HG03039 (cell line): ENCODE measurements at regions not wholly inside any gene's neighbourhood (a gene's known extent, or its start where the extent isn't known, plus 50 kb on each side); places are given as distances from the start of the nearest gene placed in this dataset.
"Not testable (repeated sequence)": the region's sequence is repeated elsewhere in the genome, so short reads cannot be mapped to it uniquely, and the experiment has no call there.

Experiments
- ATAC-seq: cut with Tn5 transposase; IDR thresholded peaks from one replicate; pipeline ENCODE4 v1.9.1; 2021; ENCODE audit warnings: mild to moderate bottlenecking, moderate library complexity; ENCODE audit not compliant: unreplicated experiment

DNA sequence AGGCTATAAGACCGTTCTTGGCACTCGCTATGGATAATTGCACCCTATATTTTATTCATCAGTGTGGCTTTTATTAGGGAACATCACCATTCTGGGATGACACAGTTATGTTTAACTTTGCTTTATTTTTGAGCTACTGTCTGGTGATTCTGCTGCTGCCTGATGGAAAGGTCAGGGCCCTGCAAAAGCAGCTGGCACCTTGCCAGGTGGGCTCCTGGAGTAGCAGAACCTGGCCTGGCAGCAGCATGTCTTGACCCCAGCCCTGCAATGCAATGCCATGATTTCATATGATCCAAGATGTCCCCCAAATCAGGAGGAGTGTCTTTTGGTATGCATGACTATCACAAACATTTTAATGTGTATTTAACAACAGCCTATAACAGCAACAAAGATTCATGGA lies 228.4 kb upstream of the RSPO3 start:
- no peak for ATAC-seq

DNA sequence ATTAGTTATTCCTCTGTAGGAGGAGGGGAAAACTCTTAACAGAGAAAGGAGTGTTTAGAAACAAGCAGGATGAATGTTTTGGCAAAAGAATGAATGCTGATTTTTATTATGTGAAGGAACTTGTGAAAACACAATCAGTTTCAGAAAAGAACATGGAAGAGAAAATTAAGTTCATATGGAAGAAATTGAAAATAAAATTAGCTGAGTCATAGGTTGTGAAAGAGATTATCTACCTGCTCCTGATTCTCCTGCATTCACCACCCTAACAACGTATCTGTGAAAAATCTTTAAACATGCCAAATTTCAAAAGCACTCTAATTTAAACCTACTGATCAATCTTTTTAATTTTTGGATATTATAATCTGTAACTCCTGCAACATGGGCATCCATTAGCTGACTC lies 227.3 kb upstream of the RSPO3 start:
- no peak for ATAC-seq

DNA sequence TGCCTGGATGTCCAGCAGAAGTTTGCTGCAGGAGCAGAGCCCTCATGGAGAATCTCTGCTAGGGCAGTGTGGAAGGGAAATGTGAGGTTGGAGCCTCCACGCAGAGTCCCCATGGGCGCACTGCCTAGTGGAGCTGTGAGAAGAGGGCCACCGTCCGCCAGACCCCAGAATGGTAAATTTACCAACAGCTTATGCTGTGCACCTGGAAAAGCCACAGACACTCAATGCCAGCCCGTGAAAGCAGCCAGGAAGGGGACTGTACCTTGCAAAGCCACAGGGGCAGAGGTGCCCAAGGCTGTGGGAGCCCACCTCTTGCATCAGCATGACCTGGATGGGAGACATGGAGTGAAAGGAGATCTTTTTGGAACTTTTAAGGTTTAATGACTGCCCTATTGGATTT lies 225.6 kb upstream of the RSPO3 start:
- not testable (repeated sequence) for ATAC-seq

DNA sequence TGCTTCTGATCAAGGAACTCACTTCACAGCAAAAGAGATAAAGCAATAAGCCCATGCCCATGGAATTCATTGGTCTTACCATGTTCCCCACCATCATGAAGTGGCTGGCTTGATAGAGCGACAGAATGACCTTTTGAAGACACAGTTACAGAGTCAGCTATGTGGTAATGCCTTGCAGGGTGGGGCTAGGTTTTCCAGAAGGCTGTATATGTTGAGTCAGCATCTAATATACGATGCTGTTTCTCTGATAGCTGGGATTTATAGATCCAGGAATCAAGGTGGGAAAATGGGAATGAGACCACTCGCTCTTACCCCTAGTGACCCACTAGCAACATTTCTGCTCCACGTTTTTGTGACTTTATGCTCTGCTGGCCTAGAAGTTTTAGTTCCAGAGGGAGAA lies 220.7 kb upstream of the RSPO3 start:
- no peak for ATAC-seq

DNA sequence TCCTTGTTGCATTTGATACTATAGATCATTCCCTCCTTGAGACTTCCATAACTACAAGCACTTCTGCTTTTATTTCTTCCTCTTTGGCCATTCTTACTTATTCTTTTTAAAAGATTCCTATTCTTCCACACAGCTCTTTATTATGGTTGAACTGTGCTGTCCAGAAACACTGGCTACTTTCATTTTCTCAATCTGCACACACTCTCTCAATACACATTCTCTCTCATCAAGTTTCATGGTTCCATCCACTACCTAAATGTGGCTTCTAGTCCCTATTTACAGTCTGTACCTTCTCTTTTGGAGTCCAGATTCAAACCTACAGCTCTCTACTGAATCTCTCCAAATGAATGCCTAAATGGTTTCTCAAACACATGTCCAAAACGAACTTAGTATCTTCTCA lies 214.3 kb upstream of the RSPO3 start:
- no peak for ATAC-seq

DNA sequence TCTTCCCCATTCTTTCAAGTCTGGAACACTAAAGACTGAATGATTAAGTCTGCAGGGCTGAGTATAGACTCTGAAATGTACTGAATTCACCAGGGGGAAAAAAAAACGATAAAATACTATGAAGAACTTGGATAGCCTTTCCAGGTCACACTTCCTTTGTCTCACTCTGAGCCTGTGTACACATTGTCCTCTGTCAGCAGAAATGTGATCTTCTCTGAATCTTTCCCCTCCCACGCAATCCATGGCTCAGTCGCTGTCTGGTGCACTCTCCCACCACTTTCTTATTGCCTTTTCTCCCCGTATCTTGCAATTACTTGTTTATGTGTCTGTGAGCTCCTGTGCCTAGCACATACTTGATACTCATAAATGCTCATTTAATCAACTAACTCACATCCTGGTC lies 212.6 kb upstream of the RSPO3 start:
- ATAC-seq = no peak

DNA sequence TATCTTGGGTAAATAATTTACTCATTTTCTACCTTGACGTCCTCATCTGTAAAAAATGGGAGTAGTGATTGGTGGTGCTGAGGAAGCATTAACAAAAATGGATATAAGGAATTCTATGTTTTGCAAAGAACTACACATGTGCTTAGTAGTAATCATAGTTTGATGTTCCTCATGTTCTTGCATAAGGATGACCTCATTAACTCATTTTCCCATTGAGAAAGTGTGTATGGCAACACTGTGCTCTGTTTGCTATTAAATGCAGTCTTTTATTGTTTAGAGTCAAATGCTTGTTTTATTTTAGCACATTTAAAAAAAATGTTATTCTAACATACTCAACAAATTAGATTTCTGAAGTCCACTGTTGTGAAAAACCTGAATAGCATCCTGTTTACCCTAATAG lies 211.2 kb upstream of the RSPO3 start:
- no peak for ATAC-seq

DNA sequence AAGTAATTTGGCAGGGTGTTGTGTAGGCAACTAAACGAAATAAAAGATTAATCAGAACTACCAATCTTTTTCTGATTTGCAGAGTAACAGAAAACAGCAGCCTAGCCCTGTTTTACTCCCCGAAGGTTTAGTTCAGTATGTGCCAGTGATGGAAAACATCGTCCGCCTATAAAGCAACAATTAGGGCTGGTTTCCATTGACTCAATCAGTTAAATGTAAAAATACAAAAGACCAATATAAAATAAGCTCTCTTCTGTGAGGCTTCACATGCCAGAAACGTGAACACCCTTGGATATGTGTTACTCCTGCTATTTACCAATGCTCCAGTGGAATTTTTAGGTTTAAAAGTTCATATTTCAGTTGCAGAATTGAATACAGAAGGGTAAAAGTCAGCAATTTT lies 210.5 kb upstream of the RSPO3 start:
- ATAC-seq = no peak

DNA sequence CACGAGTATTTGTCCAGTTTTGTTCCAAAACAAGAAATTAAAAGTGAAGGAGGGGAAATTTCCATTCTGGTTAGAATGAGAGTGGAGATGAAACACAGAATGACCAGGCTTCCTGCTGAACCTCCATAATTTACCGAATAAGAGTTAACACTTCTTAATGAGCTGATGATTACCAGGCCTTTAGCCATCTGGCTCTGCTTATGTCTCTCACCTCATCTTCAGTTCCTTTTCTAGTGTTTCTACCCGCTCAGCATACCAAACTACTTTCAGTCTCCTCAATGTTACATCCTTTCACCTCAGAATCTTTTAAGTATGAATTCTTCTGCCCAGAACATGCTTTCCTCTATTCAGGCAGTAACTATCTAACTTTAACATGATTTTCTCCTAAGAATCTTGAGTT lies 209.0 kb upstream of the RSPO3 start:
- no peak for ATAC-seq

DNA sequence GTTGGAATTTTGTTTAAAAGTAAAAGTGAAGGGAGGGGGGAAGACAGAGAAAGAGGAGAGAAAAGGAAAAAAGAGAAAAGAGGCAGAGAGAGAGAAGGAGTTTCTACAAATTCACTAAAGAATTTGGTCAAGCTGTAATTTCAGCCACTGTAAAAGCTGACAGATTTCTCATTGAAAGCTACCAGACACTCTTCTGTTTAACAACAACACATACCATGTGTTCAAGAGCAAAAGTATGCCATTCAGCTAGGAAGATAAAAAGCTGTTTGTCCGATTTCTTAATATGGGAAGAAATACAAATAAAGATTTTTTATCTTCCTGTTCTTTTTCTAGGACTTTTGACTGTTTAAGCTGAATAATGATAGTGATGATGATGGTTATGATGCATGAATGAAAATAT lies 204.8 kb upstream of the RSPO3 start:
- ATAC-seq = no peak

DNA sequence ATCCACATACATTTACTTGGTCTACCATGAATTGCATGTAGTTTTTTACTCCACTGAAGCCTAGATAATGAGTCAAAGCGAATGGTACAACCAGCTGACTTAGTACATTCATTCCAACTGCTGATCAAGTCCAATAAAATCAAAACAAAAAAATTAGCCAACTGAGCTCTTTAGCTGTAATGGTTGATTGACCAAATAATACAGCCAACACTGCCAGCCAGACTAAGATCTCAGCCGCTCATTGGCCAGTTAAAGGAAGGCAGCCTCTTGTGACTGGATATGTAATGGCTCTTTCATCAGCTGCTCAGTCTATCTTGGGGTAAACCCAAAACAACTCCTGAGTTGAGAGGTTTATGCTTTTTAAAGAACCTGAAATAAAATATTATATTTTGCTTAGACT lies 204.3 kb upstream of the RSPO3 start:
- ATAC-seq = no peak

DNA sequence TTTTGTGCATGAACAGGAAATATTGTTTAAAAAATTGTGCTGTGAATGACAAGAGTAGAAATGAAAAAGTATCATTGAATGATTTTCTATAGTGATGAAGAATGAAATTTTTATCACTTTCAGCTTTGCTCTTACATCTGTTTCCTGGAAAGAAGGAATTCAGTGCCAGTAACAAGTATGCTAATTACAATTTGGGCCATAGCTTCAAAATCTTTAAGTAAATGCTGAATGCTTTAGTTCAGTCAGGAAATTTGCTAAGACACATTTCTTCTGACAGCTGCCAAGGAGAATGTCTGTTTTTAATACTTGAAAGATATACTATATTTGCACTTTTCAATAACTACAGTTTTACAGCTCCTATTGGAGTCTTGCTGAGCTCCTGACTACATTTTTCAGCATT lies 203.7 kb upstream of the RSPO3 start:
- ATAC-seq = no peak

DNA sequence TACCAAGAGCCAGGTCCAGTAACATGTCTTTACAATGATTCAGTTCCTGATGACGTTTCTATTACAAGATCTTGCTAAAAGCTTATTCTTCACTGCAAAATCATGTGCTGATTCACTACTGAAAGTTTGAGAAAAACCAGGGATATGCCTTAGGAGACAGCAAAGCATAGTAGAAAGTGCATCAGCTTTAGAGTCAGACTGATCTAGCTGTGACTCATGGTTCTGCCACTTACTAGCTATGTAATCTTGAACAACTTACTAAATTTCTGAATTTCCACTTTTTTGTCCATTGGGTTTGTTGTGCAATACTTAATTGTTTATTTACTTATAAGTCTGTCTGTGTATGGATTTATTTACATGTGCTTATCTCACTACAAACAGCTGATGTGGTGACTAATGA lies 198.5 kb upstream of the RSPO3 start:
- ATAC-seq = no peak

DNA sequence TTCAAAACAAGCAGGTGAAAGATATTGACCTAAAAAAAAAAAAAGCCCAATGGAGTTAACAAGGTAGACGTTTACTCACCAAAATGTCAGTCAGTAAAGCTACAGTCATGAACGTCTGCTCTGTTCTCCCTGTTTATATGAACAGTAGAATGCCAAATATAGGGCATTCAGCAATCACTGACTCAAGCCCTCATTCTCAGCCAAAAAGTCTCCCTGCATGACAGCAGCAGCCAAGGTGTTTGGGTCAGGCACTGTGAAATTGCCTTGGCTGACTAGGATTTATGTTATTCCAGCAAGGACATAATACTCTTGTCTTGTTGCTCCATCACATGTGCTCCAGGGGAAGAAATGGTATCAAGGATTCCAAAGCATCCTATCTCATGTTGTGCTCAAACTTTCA lies 194.7 kb upstream of the RSPO3 start:
- ATAC-seq = no peak

DNA sequence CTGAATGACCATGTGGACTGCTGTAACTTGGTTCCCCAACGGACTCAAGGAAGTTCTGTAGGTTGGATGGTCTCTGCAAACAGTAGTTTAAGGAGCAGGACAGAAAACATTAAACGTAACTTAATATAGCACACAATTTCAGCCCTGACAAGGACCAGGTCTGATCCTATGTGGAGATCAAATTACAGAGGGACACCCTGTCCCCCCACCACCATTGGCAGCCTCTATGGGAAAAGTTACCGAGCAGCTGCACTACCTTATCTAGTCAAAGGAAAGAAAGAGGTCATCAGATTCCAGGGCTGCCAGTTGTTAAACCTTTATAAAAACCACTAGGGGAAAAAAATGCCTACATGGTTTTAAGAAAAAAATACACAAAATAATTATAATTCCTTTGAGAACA lies 191.5 kb upstream of the RSPO3 start:
- ATAC-seq = no peak

DNA sequence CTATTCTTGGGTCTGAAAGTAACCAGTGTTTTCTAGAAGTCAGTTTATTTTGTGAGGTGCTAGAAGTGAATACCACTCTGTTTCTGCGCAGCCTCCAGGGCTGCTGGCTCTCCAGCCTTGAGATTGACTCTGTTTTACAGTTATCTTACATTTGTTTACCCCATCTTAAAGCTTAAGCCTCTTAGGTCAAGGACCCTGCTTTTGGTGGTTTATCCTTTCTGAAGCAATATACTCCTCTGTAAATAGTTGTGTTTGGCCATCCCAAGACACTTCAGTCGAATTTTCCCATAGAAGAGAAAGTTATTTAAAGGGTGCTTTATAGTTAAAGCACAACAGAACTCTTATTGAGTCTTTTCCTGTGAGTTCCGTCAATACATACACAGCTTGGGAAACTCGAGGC lies 190.6 kb upstream of the RSPO3 start:
- no peak for ATAC-seq

DNA sequence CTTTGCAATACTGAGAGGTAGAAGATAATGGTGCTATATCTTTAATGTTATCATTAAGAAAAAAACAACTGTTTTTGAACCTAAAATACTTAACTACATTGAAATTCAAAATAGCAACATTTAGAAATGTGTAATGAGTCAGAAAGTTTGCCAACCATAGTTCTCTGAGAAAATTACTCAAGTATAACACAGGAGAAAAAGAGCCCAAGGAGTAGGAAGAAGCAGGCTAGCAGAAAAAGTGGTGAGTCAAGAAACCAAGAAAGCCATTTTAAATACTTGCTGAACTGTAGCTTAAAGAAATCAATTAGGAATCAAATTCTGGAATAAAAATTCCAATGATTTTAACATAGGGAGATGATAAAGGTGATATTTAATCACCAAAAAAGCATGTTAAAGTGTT lies 181.0 kb upstream of the RSPO3 start:
- ATAC-seq = no peak

DNA sequence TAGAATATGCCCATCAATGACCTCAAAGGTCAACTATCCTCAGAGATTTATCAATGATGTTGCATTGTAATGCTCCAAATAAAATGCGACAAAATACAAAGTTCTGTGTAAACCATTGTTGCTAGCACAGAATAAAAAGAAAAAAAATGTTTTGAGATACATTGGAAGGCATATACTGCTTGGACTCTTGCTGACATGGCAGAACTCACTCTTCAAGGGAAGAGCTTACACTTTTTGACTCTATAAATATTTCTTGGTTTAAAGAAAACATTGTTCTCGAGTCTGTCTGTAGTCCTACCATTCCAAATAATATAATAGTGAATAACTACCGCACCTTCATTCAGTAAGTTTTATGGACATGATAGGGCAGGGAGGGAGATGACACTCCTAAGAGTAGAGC lies 178.7 kb upstream of the RSPO3 start:
- ATAC-seq = no peak

DNA sequence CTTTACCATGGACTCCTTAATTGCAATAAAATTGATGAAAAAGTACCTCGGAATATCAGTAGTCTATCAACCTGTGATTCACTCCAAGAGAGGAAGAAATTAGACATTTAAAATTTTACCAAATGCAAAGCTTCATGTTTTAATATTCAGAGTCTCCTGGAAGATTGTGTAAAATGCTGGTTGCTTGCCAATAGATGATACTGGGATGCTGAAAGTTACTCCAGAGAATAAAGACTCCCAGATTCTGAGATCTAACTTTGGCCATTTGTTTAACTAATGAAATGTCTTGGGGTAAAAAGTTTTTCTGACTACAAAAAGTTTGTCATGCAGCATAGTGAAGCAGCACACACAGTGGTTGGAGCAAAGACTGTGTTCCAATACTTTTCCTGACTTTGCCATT lies 176.7 kb upstream of the RSPO3 start:
- ATAC-seq = no peak

DNA sequence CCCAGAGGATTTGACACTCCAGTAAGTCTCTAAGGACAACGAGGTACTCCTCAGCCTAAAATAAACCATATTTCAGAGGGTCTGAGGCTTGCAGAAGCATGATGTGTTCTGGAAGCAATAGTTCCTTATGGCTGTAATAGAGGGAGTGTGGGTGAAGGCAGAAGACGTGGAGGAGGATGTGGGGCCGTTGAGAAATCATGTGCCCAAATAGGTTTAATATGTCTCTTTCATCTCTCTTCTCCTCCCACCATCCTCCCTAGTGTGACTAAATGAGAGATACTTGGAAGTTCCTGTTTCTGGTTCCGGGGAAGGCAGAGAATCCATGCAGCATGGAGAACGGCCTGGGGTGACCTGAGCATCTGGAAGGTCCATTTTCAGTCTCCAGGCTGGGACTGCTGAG lies 174.0 kb upstream of the RSPO3 start:
- no peak for ATAC-seq

DNA sequence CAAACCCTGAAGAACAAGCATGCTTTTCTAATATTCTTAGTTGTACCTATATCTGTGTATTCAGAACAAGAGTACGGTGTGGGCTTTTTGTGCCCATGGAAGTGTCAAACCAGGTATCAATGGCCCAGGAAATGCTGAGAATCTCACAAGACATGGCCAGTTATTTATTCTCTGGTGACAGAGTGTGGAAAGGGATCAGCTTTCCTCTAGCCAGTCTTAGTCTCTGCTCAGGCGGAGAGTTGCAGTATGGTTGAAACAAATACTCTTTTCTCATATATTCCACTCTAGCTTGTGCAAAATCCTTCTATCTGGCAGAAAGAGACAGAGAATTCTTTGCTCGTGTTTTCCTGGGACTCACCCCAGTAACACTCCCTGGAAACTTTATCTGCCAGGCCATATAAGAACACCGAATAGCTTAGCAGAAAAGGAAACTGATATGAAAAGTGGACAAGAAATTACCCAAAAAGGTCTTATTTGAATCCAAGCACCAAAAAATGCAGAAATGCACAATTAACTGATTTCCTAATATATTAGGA lies 173.3 kb upstream of the RSPO3 start:
- ATAC-seq = no peak

DNA sequence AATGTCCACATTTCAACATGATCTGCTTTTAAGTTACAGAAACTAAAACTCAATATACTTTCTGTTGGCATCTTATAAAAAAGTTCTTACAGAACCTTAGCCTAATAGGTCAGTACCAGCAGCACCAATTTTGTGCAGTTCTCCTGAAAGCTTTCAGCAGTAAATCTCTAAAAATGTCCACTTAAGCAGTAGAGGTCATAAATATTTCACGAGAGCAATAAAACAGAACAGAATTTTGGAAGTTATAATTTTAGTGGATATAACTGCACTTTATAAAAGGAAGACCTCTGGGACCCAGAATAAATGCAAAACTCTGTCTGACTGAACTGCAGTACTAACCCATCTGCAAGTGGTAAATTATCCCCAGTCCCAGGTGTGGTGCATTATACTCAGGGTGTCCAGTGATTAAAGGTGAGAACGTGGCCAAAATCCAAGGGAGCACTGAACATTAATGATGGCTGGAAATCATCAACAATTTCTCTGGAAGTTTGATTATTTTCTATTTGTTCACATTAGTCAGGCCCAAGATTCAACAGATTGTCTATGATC lies 172.6 kb upstream of the RSPO3 start:
- ATAC-seq = no peak

DNA sequence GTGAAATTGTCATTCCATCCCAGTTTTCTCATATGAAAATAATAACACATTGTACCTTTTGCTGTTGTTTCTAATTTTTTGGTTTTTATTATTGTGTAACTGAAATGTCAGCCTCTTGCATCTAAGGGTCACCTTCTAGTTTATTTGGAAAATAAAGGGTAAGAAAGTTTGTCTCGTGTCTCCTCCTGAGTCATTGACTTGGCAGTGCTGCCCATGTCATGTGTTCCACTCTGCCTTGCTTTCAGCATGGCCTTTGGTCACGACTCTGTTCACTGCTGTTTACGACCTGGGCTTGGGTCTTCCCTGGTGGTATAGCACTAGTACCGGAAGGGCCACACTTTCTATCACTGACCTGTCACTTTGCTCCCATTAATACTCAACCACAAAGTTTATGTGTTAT lies 171.4 kb upstream of the RSPO3 start:
- no peak for ATAC-seq

DNA sequence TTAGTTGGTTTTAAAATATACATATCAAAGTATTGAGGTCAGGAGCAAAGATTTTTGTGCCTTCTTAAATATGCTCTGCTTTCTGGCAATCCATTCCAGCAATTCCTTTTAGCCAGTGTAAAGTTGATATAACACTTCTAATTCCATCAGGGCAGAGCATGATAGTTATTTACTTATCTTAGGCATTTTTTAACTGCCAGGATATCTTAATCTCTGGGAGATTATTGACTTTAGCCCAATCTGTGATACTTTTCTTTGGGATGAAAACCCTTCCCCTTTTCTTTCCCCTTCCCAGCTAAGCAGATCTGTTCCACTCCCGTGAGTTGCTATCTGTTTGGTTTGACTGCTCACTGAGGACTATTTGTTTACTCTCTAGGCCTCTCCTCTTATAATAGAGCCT lies 168.7 kb upstream of the RSPO3 start:
- ATAC-seq = no peak
